ENCODE measurements at regions not wholly inside any gene's neighbourhood (a gene's known extent, or its start where the extent isn't known, plus 50 kb on each side); places are given as distances from the start of the nearest gene placed in this dataset.

GRCh38 chr7:156028521-156028920 is 216.3 kb upstream of the SHH start:
- TF ChIP-seq EGR1 (IDR thresholded peaks at IDR 0.05) (no peak), FOXM1 (IDR thresholded peaks at IDR 0.05; ENCODE audit: borderline replicate concordance, low read depth) (no peak), TEAD4 (IDR thresholded peaks at IDR 0.05) (no peak), YY1 (IDR thresholded peaks at IDR 0.05; ENCODE audit: low read depth) (no peak), REST (IDR thresholded peaks at IDR 0.05; ENCODE audit: low read depth) (no peak)

Data from Ishikawa (cell line).